ENCODE measurements at regions not wholly inside any gene's neighbourhood (a gene's known extent, or its start where the extent isn't known, plus 50 kb on each side); places are given as distances from the start of the nearest gene placed in this dataset.

- peaks cover 24% of the 10 kb centered on the region; the same call in 1 of the 2 replicates for H3K27me3 ChIP-seq (ENCODE audit: insufficient read depth)
- H3F3A ChIP-seq (replicated peaks; ENCODE audit: insufficient read depth), result no peaks in the 10 kb centered on the region
- H4K20me1 ChIP-seq (ENCODE audit: insufficient read depth), result no peaks in the 10 kb centered on the region
- no peaks in the 10 kb centered on the region for H3K36me3 ChIP-seq (replicated peaks in 1 of 2; ENCODE audit: control insufficient read depth in 1 of 2, insufficient read depth in 2 of 2, low read length in 1 of 2)
- no peak for DNase-seq
- no peak overlapping the region for H3K4me2 ChIP-seq
- POLR2A ChIA-PET, result no interaction called here
- TF ChIP-seq FOXJ3 (CRISPR knock-in tag; IDR thresholded peaks at IDR 0.05), result no peak
- no peak for TF ChIP-seq USF2 (IDR thresholded peaks at IDR 0.05; ENCODE audit: borderline replicate concordance, low read depth, low read length)
- no peak for TF ChIP-seq SIN3A (IDR thresholded peaks at IDR 0.05; ENCODE audit: borderline replicate concordance, low read depth, low read length)
- TF ChIP-seq, protein P1, sequence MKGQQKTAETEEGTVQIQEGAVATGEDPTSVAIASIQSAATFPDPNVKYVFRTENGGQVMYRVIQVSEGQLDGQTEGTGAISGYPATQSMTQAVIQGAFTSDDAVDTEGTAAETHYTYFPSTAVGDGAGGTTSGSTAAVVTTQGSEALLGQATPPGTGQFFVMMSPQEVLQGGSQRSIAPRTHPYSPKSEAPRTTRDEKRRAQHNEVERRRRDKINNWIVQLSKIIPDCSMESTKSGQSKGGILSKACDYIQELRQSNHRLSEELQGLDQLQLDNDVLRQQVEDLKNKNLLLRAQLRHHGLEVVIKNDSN (IDR thresholded peaks at IDR 0.05; ENCODE audit: borderline replicate concordance, low read depth), result no peak
- TF ChIP-seq, protein P2, sequence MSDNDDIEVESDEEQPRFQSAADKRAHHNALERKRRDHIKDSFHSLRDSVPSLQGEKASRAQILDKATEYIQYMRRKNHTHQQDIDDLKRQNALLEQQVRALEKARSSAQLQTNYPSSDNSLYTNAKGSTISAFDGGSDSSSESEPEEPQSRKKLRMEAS (IDR thresholded peaks at IDR 0.05; ENCODE audit: low read depth), result no peak
- no peak overlapping the region for H2AFZ ChIP-seq (ENCODE audit: low read depth)
- no peaks in the 10 kb centered on the region for H3K79me2 ChIP-seq (ENCODE audit: insufficient read depth)
- H3K9me3 ChIP-seq, result no peaks in the 10 kb centered on the region
- no peak overlapping the region for H3K9ac ChIP-seq
- H3K9me2 ChIP-seq, result no peaks in the 10 kb centered on the region
- no peak overlapping the region for H3K4me3 ChIP-seq (ENCODE audit: low read depth in 2 of 2, low read length in 1 of 2)
- no peaks in the 10 kb centered on the region for H3K4me1 ChIP-seq (ENCODE audit: control insufficient read depth in 1 of 2, insufficient read depth in 2 of 2, low read depth in 1 of 2, low read length in 1 of 2)
- CTCF ChIA-PET, result no interaction called here
- 44% methylated on average over 38 of the region's 39 CpGs for WGBS (ENCODE audit: low lambda C conversion rate)
- H3K27ac ChIP-seq (ENCODE audit: low read depth in 2 of 2, low read length in 1 of 2), result no peak overlapping the region
These were observed 164.8 kb downstream of the PPIAL4G start for GRCh38 chr1:148318123-148318903.

GRCh38 chr1:148317288-148317985 lies 165.4 kb upstream of the NBPF11 start:
- Histone ChIP-seq H3K9me3 (no peaks in the 10 kb centered on the region), H3K27ac (ENCODE audit: low read depth in 2 of 2, low read length in 1 of 2) (no peak overlapping the region), H3K9me2 (no peaks in the 10 kb centered on the region), H3K36me3 (replicated peaks in 1 of 2; ENCODE audit: control insufficient read depth in 1 of 2, insufficient read depth in 2 of 2, low read length in 1 of 2) (no peaks in the 10 kb centered on the region), H2AFZ (ENCODE audit: low read depth) (no peak overlapping the region), H3K27me3 (ENCODE audit: insufficient read depth) (peaks cover 24% of the 10 kb centered on the region; the same call in 1 of the 2 replicates), H3F3A (replicated peaks; ENCODE audit: insufficient read depth) (no peaks in the 10 kb centered on the region), H3K79me2 (ENCODE audit: insufficient read depth) (no peaks in the 10 kb centered on the region), H4K20me1 (ENCODE audit: insufficient read depth) (no peaks in the 10 kb centered on the region), H3K4me3 (ENCODE audit: low read depth in 2 of 2, low read length in 1 of 2) (no peak overlapping the region), H3K4me2 (no peak overlapping the region), H3K9ac (no peak overlapping the region), H3K4me1 (ENCODE audit: control insufficient read depth in 1 of 2, insufficient read depth in 2 of 2, low read depth in 1 of 2, low read length in 1 of 2) (no peaks in the 10 kb centered on the region)
- ChIA-PET CTCF (no interaction called here), POLR2A (no interaction called here)
- 38% methylated on average over 25 of the region's 42 CpGs for WGBS (ENCODE audit: low lambda C conversion rate)
- TF ChIP-seq YY1 (IDR thresholded peaks at IDR 0.05; ENCODE audit: low read depth), result no peak
- TF ChIP-seq RXRA (IDR thresholded peaks at IDR 0.05; ENCODE audit: borderline replicate concordance, low read depth), result no peak
- no peak for TF ChIP-seq IRF3 (IDR thresholded peaks at IDR 0.05; ENCODE audit: low read depth, low read length)
- TF ChIP-seq FOXM1 (IDR thresholded peaks at IDR 0.05; ENCODE audit: low read depth), result no peak
- TF ChIP-seq, protein P1 (IDR thresholded peaks at IDR 0.05; ENCODE audit: borderline replicate concordance, low read depth), result no peak
- TF ChIP-seq CHD2 (IDR thresholded peaks at IDR 0.05; ENCODE audit: low read length, partially characterized antibody), result no peak
- no peak for TF ChIP-seq JUND (IDR thresholded peaks at IDR 0.05)
- no peak for TF ChIP-seq TEAD4 (IDR thresholded peaks at IDR 0.05; ENCODE audit: borderline replicate concordance, insufficient read depth)
- TF ChIP-seq NRF1 (IDR thresholded peaks at IDR 0.05; ENCODE audit: low read depth, low read length), result no peak
- TF ChIP-seq EP300 (IDR thresholded peaks at IDR 0.05; ENCODE audit: borderline replicate concordance in 1 of 2, low read depth in 1 of 2, low read length in 1 of 2), result no peak
- no peak for TF ChIP-seq USF2 (IDR thresholded peaks at IDR 0.05; ENCODE audit: borderline replicate concordance, low read depth, low read length)
- no peak for DNase-seq

All from SK-N-SH (cell line).